NCI-H345 (cell line): ENCODE measurements at regions not wholly inside any gene's neighbourhood (a gene's known extent, or its start where the extent isn't known, plus 50 kb on each side); places are given as distances from the start of the nearest gene placed in this dataset.

ENCODE experiments used
- DNase-seq: peaks from one replicate; lab custom pipeline; 2025; lab: John Stamatoyannopoulos, UW

DNA sequence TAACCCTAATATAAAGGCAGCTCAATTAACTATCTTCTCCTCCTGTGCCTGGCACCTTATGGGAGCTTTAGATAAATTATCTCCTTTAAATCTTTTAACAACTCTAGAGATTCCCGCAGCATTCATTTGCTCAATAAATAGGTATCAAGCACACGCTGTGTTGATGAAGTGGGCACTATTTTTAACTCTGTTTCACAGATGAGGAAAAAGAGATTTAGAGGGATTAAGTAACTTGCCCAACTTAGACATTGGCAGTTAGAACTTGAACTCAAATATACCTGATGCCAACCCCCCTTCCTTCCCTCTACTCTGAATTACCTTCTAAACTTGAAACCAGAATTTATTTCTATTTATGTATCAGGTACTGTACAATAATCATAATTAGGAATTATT, 112.4 kb downstream of the SH3TC2 start:
- DNase-seq, result no peak

DNA sequence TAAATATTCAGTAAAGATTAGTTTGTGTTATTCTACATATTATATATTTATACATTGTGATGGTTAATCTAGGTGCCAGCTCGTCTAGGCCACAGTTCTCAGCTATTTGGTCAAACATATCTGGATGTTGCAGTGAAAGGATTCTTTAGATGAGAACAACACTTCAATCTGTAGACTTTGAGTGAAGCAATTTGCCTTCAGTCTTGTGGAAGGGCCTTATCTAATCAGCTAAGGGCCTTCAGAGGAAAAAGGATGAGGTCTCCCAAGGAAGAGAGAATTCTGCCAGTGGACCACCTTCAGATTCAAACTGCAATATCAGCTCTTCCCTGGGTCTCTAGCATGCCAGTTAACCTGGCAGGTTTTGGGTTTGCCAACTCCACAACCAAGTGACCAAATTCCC, 112.0 kb downstream of the SH3TC2 start:
- no peak for DNase-seq

DNA sequence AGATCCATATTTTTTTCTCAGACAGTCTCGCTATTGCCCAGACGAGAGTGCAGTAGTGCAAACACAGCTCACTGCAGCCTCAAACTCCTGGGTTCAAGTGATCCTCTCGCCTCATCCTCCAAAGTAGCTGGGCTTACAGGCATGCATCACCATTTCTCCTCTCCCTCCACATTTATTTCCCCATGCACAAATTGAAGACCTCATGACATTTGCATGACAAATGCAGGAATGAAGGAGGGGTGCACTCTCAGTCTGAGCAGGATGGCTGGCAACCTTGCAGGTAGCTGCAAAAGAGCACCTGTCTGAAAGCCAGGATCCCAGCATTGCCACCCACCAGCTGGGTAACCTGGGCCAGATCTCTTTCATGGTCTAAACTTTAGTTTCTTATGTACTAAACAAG, 111.2 kb downstream of the SH3TC2 start:
- no peak for DNase-seq

DNA sequence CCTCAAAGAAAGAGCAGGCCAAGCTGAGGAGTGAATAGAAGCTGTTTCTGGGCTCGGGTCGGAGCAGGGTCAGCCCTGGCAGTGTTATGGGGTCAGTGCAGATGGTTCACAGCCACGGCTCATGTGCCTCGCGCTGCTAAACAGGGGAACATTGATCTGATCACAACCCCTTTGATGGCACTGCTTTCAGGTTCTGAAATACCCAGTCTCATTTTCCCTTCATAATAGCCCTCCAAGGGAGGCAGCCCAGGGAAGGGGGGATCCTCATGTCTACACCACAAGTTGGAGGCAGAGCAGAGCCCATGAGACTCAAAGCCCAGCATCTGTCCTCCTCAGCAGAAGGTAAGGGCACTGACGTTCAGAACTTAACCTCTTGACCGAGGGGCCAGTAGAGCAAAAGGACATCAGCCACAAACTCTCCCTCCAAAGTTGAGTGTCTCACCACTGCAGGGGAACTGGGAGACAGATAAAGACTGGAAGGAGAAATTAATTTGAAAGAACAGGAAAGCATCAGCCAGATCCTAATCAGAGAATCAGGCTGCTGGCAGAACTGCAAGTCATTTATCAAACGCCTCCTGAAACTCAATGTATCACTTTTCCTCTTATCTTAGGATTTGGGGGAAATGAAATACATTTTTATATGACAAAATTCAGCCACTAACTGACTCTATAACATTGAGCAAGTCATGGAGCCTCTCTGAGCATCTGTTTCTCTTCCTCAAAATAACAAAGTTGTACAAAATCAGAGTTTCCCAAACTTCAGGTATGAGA, 110.6 kb downstream of the SH3TC2 start:
- DNase-seq, result no peak

DNA sequence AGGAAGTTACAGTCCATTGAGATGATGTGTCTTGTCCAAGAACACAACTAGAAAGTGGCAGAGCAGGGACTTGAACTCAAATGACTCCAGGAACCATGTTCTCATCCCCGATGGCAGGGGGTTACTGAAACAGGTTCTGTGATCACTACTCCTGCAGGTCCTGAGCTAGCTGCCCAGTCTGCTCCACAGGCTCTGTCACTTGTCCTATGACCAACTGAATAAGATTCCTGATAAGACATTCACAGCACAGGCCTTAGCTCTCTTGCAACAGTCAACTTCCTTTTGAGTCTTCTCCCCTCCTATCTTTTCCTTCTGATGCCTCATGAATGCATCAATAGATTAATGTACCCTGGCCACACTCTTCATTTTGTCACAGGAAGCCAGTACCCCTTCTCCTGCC, 109.2 kb downstream of the SH3TC2 start:
- no peak for DNase-seq
